Nephron progenitor cell (in vitro differentiated cells): ENCODE measurements at regions not wholly inside any gene's neighbourhood (a gene's known extent, or its start where the extent isn't known, plus 50 kb on each side); places are given as distances from the start of the nearest gene placed in this dataset.

Source experiments
- DNase-seq: peaks from one replicate; pipeline ENCODE4 v3.0.0; 2021
- H3K27ac Mint-ChIP-seq: 2 replicates; pipeline ENCODE4 v1.8.0; 2021; ENCODE audit warnings: mild to moderate bottlenecking, moderate library complexity, mixed read lengths
- H3K27me3 Mint-ChIP-seq: 2 replicates; pipeline ENCODE4 v1.8.0; 2021; ENCODE audit warnings: mild to moderate bottlenecking, low read depth, mixed read lengths; ENCODE audit not compliant: poor library complexity
- H3K36me3 Mint-ChIP-seq: 2 replicates; pipeline ENCODE4 v1.8.0; 2021; ENCODE audit warnings: low read depth, mixed read lengths
- H3K4me1 Mint-ChIP-seq: 2 replicates; pipeline ENCODE4 v1.8.0; 2021; ENCODE audit warnings: mixed read lengths
- H3K4me3 Mint-ChIP-seq: 2 replicates; pipeline ENCODE4 v1.8.0; 2021; ENCODE audit warnings: mild to moderate bottlenecking, moderate library complexity, mixed read lengths
- H3K9me3 Mint-ChIP-seq: 2 replicates; pipeline ENCODE4 v1.8.0; 2021; ENCODE audit warnings: mild to moderate bottlenecking, moderate library complexity, mixed read lengths
- TF ChIP-seq, protein P1 (sequence below): fragments of 200-600 bp; sonication (generic); IDR thresholded peaks from 2 replicates; pipeline ENCODE4 v1.5.0; 2021; ENCODE audit warnings: antibody characterized with exemption

DNA sequence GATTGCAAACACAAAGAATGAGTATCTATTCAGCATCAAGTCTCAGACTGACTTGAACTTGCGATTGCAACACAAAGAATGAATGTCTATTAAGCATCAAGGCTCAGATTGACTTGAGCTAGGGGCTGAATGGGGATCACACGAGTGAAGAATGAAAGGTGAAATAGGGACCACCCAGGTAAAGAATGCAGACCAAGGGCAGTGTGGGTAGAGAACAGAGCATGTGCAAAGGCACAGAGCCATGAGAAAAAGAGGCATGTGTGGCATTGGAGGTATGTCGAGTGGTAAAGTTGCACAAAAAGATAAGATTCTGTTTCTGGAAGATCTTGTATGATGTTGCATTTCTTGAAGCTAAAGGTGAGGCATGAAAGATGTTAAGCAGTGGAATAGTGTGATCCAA is 119.4 kb upstream of the GPR149 start:
- Mint-ChIP-seq H3K36me3 (no peaks in the 10 kb centered on the region), H3K9me3 (no peaks in the 10 kb centered on the region), H3K4me3 (no peak overlapping the region), H3K4me1 (no peaks in the 10 kb centered on the region), H3K27ac (no peak overlapping the region), H3K27me3 (no peaks in the 10 kb centered on the region)
- DNase-seq, result no peak
- TF ChIP-seq, protein P1, sequence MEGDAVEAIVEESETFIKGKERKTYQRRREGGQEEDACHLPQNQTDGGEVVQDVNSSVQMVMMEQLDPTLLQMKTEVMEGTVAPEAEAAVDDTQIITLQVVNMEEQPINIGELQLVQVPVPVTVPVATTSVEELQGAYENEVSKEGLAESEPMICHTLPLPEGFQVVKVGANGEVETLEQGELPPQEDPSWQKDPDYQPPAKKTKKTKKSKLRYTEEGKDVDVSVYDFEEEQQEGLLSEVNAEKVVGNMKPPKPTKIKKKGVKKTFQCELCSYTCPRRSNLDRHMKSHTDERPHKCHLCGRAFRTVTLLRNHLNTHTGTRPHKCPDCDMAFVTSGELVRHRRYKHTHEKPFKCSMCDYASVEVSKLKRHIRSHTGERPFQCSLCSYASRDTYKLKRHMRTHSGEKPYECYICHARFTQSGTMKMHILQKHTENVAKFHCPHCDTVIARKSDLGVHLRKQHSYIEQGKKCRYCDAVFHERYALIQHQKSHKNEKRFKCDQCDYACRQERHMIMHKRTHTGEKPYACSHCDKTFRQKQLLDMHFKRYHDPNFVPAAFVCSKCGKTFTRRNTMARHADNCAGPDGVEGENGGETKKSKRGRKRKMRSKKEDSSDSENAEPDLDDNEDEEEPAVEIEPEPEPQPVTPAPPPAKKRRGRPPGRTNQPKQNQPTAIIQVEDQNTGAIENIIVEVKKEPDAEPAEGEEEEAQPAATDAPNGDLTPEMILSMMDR, result no peak

DNA sequence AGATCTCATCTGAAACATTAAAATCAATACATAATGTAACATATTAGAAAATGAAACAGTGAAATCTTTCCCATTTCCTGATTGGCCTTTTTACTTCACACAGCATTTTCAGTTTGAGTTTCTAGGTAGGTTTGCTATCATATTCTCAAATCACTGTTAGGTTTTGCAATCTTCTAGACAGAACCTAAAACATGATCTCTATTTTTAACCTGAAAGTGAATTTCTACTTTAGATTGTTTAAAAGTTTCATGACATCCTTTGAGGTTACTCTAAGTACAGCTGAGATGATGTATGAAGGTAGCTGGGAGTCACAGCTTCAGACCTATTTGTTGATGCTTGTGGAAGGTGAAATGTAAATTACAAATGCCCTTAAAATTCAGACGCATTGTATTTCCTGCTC is 118.4 kb upstream of the GPR149 start:
- Mint-ChIP-seq H3K27me3 (no peaks in the 10 kb centered on the region), H3K4me3 (no peak overlapping the region), H3K27ac (no peak overlapping the region), H3K36me3 (no peaks in the 10 kb centered on the region), H3K9me3 (no peaks in the 10 kb centered on the region), H3K4me1 (no peaks in the 10 kb centered on the region)
- TF ChIP-seq, protein P1, result no peak
- DNase-seq, result no peak

DNA sequence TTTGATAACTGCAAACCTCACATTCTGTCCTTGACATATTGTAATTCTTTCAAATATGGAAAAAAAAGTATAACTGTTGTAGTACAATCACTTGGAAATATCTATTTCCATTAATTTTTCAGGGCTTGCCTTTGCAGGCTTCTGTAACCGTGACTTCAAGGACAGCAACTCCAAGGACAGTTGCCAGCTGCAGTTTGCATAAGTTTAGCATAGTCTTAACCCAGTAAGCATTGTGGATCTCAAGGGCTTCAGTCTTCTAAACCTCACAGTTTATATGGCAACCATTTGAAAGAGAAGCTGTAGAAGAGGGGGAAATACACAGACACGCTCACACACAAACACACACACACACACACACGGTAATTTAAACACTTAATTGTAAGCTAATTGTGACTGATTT is 112.8 kb upstream of the GPR149 start:
- H3K4me1 Mint-ChIP-seq, result no peaks in the 10 kb centered on the region
- H3K27ac Mint-ChIP-seq, result no peak overlapping the region
- TF ChIP-seq, protein P1, result no peak
- no peak overlapping the region for H3K4me3 Mint-ChIP-seq
- H3K9me3 Mint-ChIP-seq, result no peaks in the 10 kb centered on the region
- no peaks in the 10 kb centered on the region for H3K36me3 Mint-ChIP-seq
- DNase-seq, result no peak
- H3K27me3 Mint-ChIP-seq, result peaks cover 1% of the 10 kb centered on the region

DNA sequence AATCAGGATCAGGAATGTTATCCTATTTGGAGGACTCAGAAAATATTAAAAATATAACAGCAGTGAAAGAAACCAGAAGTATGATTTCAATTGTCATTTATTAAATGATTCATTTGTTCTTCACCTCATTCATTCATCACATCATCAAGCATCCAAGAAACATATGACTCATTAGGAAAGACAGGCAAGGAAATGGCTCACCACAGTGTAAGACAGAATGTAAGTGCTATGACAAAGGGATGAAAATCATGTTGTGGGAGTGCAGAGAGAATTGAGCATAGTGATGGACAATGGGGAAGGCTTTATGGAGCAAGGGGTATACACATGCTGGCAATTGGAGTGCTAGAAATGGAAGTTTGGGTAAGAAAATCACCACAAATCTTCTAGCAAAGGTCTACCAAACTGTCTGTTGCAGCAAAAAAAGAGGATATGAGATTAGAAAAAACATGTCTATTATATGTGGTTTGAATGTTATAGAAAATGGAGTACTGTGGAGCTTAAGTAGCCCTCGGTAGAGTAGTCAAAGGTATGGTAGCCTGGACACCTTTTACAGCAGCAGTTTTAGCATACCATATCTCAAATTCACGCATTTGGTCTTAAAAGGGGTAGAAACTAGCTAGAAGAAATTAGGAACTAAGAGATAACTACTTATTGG is 111.1 kb upstream of the GPR149 start:
- DNase-seq, result no peak
- Mint-ChIP-seq H3K4me1 (peaks cover 13% of the 10 kb centered on the region), H3K4me3 (no peak overlapping the region), H3K36me3 (no peaks in the 10 kb centered on the region), H3K27ac (no peak overlapping the region), H3K9me3 (no peaks in the 10 kb centered on the region), H3K27me3 (peaks cover 2% of the 10 kb centered on the region)
- TF ChIP-seq, protein P1, result no peak

DNA sequence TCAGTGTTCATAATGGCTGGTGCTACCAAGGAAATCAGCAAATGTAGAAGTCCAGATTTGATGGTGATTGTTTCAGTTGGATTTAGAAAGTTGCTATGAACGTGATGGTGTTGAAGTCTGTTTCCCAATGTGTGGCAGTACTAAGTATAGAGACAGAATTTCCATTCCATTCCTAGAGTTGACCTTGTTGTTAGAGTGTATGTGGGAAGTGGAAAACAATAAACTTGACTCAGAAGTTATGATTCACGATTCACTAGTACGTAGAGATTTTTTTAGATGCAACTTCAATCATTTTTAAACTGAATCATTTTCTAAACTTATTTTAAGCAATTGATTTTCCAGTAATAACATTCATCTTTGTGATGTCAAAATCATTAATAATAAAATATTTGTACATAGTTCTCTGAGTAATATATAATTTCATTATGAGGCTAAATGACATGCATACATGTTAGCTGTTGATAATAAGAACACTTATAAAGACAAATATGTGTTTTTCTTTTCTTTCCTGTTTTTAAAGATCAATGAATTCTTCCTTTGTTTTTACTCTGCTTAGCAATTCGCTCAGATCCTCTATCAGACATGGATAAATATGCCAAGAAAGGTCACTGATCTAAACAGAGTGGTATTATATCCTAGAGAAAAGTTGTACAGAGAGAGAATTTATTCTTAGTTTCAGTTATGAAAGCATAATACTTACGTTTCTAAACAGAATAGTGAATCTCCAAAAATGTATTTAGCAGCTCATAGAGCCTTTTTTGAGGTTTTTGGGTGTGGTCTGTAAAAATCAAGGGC is 108.8 kb upstream of the GPR149 start:
- TF ChIP-seq, protein P1, result no peak

More for the DNA sequence above, 108.8 kb upstream of the GPR149 start:
- Mint-ChIP-seq H3K36me3 (no peaks in the 10 kb centered on the region), H3K27me3 (peaks cover 2% of the 10 kb centered on the region), H3K4me1 (peaks cover 17% of the 10 kb centered on the region), H3K27ac (no peak overlapping the region), H3K9me3 (no peaks in the 10 kb centered on the region), H3K4me3 (no peak overlapping the region)
- no peak for DNase-seq
